DND-41 (cell line): ENCODE measurements at regions not wholly inside any gene's neighbourhood (a gene's known extent, or its start where the extent isn't known, plus 50 kb on each side); places are given as distances from the start of the nearest gene placed in this dataset.
A peak's percentile ranks its signal among the peaks of the same experiment; 100 is the strongest.

Experiments
- ATAC-seq: fragments of 200-7000 bp; cut with Tn5 transposase; 3 replicates; pipeline ENCODE4 v1.9.1; 2021; ENCODE audit warnings: low read depth; ENCODE audit not compliant: insufficient read depth
- DNase-seq: peaks from one replicate; pipeline ENCODE4 v3.0.0-alpha.2; 2020
- H2AFZ ChIP-seq: 2 replicates; pipeline ENCODE4 v1.6.0; 2012; ENCODE audit warnings: low read depth, low read length
- H3K27ac ChIP-seq: 2 replicates; pipeline ENCODE4 v1.5.1; 2012; ENCODE audit warnings: low read length, inconsistent platforms
- H3K27me3 ChIP-seq: fragments of 200-600 bp; sonication (generic); 2 replicates; pipeline ENCODE4 v1.6.0; 2012; ENCODE audit warnings: low read length, mild to moderate bottlenecking, inconsistent platforms; ENCODE audit not compliant: insufficient read depth, poor library complexity
- H3K36me3 ChIP-seq: 2 replicates; pipeline ENCODE4 v1.5.1; 2012; ENCODE audit warnings: low read length, inconsistent platforms; ENCODE audit not compliant: insufficient read depth
- H3K4me1 ChIP-seq: 2 replicates; pipeline ENCODE4 v1.5.1; 2012; ENCODE audit warnings: mild to moderate bottlenecking, low read length; ENCODE audit not compliant: insufficient read depth
- H3K4me2 ChIP-seq: 2 replicates; pipeline ENCODE4 v1.6.0; 2012; ENCODE audit warnings: mild to moderate bottlenecking, moderate library complexity, low read length, inconsistent platforms; ENCODE audit not compliant: insufficient read depth
- H3K4me3 ChIP-seq, 2 experiments: fragments of 200-600 bp in 1 of 2; shearing (Covaris generic) in 1 of 2; 2 replicates each; pipeline ENCODE4 v1.5.1; 2012 to 2016; ENCODE audit warnings: inconsistent platforms in 2 of 2, low read length in 2 of 2, mild to moderate bottlenecking in 2 of 2, low read depth in 1 of 2, moderate library complexity in 1 of 2
- H3K79me2 ChIP-seq: 2 replicates; pipeline ENCODE4 v1.6.0; 2012; ENCODE audit warnings: low read length, inconsistent platforms; ENCODE audit not compliant: insufficient read depth
- H3K9ac ChIP-seq: 2 replicates; pipeline ENCODE4 v1.6.0; 2012; ENCODE audit warnings: low read depth, mild to moderate bottlenecking, inconsistent platforms, low read length, moderate library complexity
- H3K9me3 ChIP-seq: 2 replicates; pipeline ENCODE4 v1.5.1; 2012; ENCODE audit warnings: low read length, moderate library complexity, mild to moderate bottlenecking, inconsistent platforms; ENCODE audit not compliant: insufficient read depth, severe bottlenecking
- H4K20me1 ChIP-seq: 2 replicates; pipeline ENCODE4 v1.6.0; 2012; ENCODE audit warnings: low read length; ENCODE audit not compliant: insufficient read depth
- EZH2 ChIP-seq: IDR thresholded peaks from 3 replicates; pipeline ENCODE4 v1.6.1; 2012; ENCODE audit warnings: borderline replicate concordance, low read depth, mild to moderate bottlenecking, moderate library complexity, low read length, inconsistent platforms; ENCODE audit not compliant: severe bottlenecking
- TF ChIP-seq, protein P1 (sequence below): IDR thresholded peaks from 2 replicates; pipeline ENCODE4 v1.5.1; 2012; ENCODE audit warnings: borderline replicate concordance, low read length, moderate library complexity, mild to moderate bottlenecking; ENCODE audit not compliant: poor library complexity, severe bottlenecking; ENCODE audit errors: extremely low read depth

- Histone ChIP-seq H3K4me2 (no peak overlapping the region), H3K79me2 (no peaks in the 10 kb centered on the region), H3K9ac (no peak overlapping the region), H3K27me3 (no peaks in the 10 kb centered on the region), H3K4me3 (no peak overlapping the region), H2AFZ (no peak overlapping the region), H4K20me1 (no peaks in the 10 kb centered on the region), H3K36me3 (no peaks in the 10 kb centered on the region), H3K27ac (no peak overlapping the region), H3K9me3 (no peaks in the 10 kb centered on the region), H3K4me1 (no peaks in the 10 kb centered on the region)
- no peak for DNase-seq
- TF ChIP-seq EZH2, result no peak
- TF ChIP-seq, protein P1, sequence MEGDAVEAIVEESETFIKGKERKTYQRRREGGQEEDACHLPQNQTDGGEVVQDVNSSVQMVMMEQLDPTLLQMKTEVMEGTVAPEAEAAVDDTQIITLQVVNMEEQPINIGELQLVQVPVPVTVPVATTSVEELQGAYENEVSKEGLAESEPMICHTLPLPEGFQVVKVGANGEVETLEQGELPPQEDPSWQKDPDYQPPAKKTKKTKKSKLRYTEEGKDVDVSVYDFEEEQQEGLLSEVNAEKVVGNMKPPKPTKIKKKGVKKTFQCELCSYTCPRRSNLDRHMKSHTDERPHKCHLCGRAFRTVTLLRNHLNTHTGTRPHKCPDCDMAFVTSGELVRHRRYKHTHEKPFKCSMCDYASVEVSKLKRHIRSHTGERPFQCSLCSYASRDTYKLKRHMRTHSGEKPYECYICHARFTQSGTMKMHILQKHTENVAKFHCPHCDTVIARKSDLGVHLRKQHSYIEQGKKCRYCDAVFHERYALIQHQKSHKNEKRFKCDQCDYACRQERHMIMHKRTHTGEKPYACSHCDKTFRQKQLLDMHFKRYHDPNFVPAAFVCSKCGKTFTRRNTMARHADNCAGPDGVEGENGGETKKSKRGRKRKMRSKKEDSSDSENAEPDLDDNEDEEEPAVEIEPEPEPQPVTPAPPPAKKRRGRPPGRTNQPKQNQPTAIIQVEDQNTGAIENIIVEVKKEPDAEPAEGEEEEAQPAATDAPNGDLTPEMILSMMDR, result no peak
- no peak for ATAC-seq
Measured at GRCh38 chrX:6757631-6758030, 222.7 kb upstream of the VCX3A start.

GRCh38 chrX:6748595-6748994 is 213.7 kb upstream of the VCX3A start:
- Histone ChIP-seq H2AFZ (no peak overlapping the region), H3K9me3 (no peaks in the 10 kb centered on the region), H3K27ac (no peak overlapping the region), H4K20me1 (no peaks in the 10 kb centered on the region), H3K9ac (no peak overlapping the region), H3K36me3 (no peaks in the 10 kb centered on the region; the same call in 1 of the 2 replicates), H3K4me2 (no peak overlapping the region), H3K4me1 (peaks cover 30% of the 10 kb centered on the region), H3K79me2 (no peaks in the 10 kb centered on the region), H3K27me3 (no peaks in the 10 kb centered on the region), H3K4me3 (no peak overlapping the region)
- ATAC-seq (no peak), DNase-seq (no peak)
- TF ChIP-seq, protein P1, result no peak
- no peak for TF ChIP-seq EZH2

DNA sequence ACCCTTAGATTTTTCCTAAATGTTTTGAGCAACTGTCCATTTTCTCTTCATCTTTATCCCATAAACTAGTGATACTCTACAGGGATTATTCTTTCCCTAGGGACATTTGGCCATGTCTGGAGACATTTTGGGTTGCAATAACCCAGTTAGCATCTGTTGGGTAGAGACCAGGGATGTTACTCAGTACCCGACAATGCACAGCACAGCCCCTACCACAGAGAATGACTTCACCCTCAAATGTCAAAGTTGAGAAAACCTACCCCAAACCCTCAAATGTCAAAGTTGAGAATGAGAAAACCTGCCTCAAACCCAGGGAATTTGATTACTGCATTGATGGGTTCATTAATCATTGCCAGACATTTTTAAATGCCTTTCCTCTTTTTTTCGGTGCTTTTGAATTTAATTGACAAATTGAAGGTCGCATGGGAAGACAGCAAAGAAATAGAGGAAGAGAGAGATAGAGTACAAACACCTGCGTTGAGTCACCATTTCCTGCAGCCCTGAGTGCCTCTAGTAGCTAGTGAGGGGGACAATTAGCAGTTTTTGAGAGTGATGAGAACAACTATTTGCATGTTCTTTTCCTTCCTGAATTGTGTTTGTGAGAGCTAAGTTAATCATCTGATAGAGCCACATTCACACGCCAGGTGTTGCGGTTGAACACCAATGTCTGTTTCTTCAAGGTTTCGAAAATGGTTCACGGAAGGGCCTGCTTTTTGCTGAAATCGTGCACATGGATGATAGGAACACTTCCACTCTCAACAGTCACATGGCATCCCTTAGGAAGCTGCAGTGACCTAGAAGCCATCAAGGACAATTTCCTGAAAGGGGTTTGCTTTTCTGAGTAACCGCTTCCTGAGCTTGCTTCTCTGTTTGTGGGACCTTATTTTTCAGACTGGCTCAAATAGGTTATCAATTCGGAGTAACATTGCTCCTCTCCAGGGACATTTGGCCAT is 203.9 kb upstream of the VCX3A start:
- Histone ChIP-seq H4K20me1 (no peaks in the 10 kb centered on the region), H3K27ac (peak overlapping the region; percentile 99), H3K27me3 (no peaks in the 10 kb centered on the region), H3K4me1 (peaks cover 90% of the 10 kb centered on the region), H3K36me3 (no peaks in the 10 kb centered on the region; the same call in 1 of the 2 replicates), H3K4me3 (peak overlapping the region in 1 of 2 experiments; percentile 31; a peak in 1 of 4 replicates), H3K4me2 (peak overlapping the region; percentile 50), H3K9me3 (peaks cover 4% of the 10 kb centered on the region), H3K9ac (peak overlapping the region; percentile 61), H2AFZ (no peak overlapping the region), H3K79me2 (peaks cover 34% of the 10 kb centered on the region)
- DNase-seq, result peak; percentile 83
- TF ChIP-seq, protein P1, result no peak
- no peak for TF ChIP-seq EZH2
- ATAC-seq, result peak; percentile 90
